GM12878 (cell line): ENCODE measurements at regions not wholly inside any gene's neighbourhood (a gene's known extent, or its start where the extent isn't known, plus 50 kb on each side); places are given as distances from the start of the nearest gene placed in this dataset.

Experiments
- ATAC-seq: fragments of 200-7000 bp; cut with Tn5 transposase; 3 replicates; pipeline ENCODE4 v1.9.1; 2020; ENCODE audit warnings: mild to moderate bottlenecking, moderate library complexity
- BruUV-seq: library from RNA; stranded (reverse); fragments of 400-500 nt; replicated peaks from 2 replicates; lab custom pipeline; 2021; lab: Mats Ljungman, UMichigan
- CTCF ChIA-PET: fragments of 300-600 bp; sonication (Branson Sonifier 250); formaldehyde crosslinking; extraction: SDS; loops from one replicate; lab custom pipeline; 2021; ENCODE audit warnings: inconsistent platforms; lab: Yijun Ruan, JAX
- POLR2A ChIA-PET: fragments of 350-600 bp; formaldehyde crosslinking; extraction: SDS; loops from one replicate; lab custom pipeline; 2021; ENCODE audit warnings: inconsistent platforms; lab: Charles Lee
- RAD21 ChIA-PET: fragments of 300-600 bp; sonication (Branson Sonifier 250); formaldehyde crosslinking; loops from one replicate; lab custom pipeline; 2023; ENCODE audit warnings: antibody characterized with exemption; ENCODE audit not compliant: unreplicated experiment; lab: Charles Lee
- SMC1A ChIA-PET: fragments of 300-600 bp; sonication (Branson Sonifier 250); formaldehyde crosslinking; loops from one replicate; lab custom pipeline; 2023; ENCODE audit not compliant: unreplicated experiment, uncharacterized antibody; lab: Charles Lee
- DNase-seq: peaks from one replicate; pipeline ENCODE4 v3.0.0-alpha.2; 2011; ENCODE audit warnings: low read depth, low spot score
- FAIRE-seq: peaks from 3 replicates; lab custom pipeline; 2011; peaks lifted over from hg19 to GRCh38; lab: Jason Lieb, UNC
- H2AFZ ChIP-seq: 2 replicates; pipeline ENCODE4 v1.6.0; 2011; ENCODE audit warnings: low read depth, low read length, control low read depth; ENCODE audit not compliant: control insufficient read depth
- H3K27ac ChIP-seq: 2 replicates; pipeline ENCODE4 v1.5.1; 2011; ENCODE audit warnings: control low read depth; ENCODE audit not compliant: control insufficient read depth, insufficient read depth
- H3K27me3 ChIP-seq, 2 experiments: replicated peaks in 1 of 2; 2 replicates each; pipeline versions ENCODE4 v1.6.0 to v1.6.1; 2011; ENCODE audit warnings: low read length in 1 of 2; ENCODE audit not compliant: control insufficient read depth in 2 of 2, insufficient read depth in 2 of 2
- H3K36me3 ChIP-seq, 2 experiments: 2 replicates each; pipeline ENCODE4 v1.5.1; 2011; ENCODE audit warnings: low read length in 1 of 2; ENCODE audit not compliant: control insufficient read depth in 2 of 2, insufficient read depth in 2 of 2
- H3K4me1 ChIP-seq: 2 replicates; pipeline ENCODE4 v1.6.1; 2011; ENCODE audit warnings: mild to moderate bottlenecking, low read length, moderate library complexity, mixed read lengths; ENCODE audit not compliant: control insufficient read depth, insufficient read depth
- H3K4me2 ChIP-seq: 2 replicates; pipeline ENCODE4 v1.6.0; 2011; ENCODE audit warnings: control low read depth; ENCODE audit not compliant: control insufficient read depth, insufficient read depth
- H3K4me3 ChIP-seq: fragments of 200-600 bp; sonication (generic); 2 replicates; pipeline ENCODE4 v1.5.1; 2016
- H3K79me2 ChIP-seq: 2 replicates; pipeline ENCODE4 v1.6.0; 2011; ENCODE audit warnings: low read length; ENCODE audit not compliant: control insufficient read depth, insufficient read depth
- H3K9ac ChIP-seq: 2 replicates; pipeline ENCODE4 v1.8.0; 2011; ENCODE audit warnings: low read length, control low read depth, mixed read lengths; ENCODE audit not compliant: control insufficient read depth, insufficient read depth
- H3K9me3 ChIP-seq: replicated peaks from 3 replicates; pipeline ENCODE4 v1.5.1; 2011; ENCODE audit warnings: mild to moderate bottlenecking, low read length; ENCODE audit not compliant: control insufficient read depth, insufficient read depth
- H4K20me1 ChIP-seq: 2 replicates; pipeline ENCODE4 v1.6.0; 2011; ENCODE audit not compliant: control insufficient read depth, insufficient read depth
- ASH2L ChIP-seq: fragments of 300-600, 200-600 bp; sonication (generic); IDR thresholded peaks from 2 replicates; pipeline ENCODE4 v1.6.1; 2017; ENCODE audit warnings: low read depth, mild to moderate bottlenecking, borderline replicate concordance
- ATF2 ChIP-seq: IDR thresholded peaks from 2 replicates; pipeline ENCODE4 v1.6.1; 2012; ENCODE audit warnings: low read length, inconsistent platforms
- CEBPB ChIP-seq, 2 experiments: fragments of 150-350 bp in 1 of 2; IDR thresholded peaks; 2 replicates each; pipeline ENCODE4 v1.6.1; 2012 to 2014; ENCODE audit warnings: low read depth in 2 of 2, low read length in 2 of 2, borderline replicate concordance in 1 of 2, inconsistent platforms in 1 of 2
- CEBPZ ChIP-seq: fragments of 150-350 bp; IDR thresholded peaks from 2 replicates; pipeline ENCODE4 v1.6.1; 2016; ENCODE audit warnings: low read depth, low read length
- CREB1 ChIP-seq: IDR thresholded peaks from 2 replicates; pipeline ENCODE4 v1.6.1; 2012; ENCODE audit warnings: low read depth, mild to moderate bottlenecking, inconsistent platforms
- E2F4 ChIP-seq: IDR thresholded peaks from 2 replicates; pipeline ENCODE4 v1.6.1; 2012; ENCODE audit warnings: low read depth, low read length, improper control_type of control experiment
- EED ChIP-seq: sonication (generic); IDR thresholded peaks from 2 replicates; pipeline ENCODE4 v1.6.1; 2016; ENCODE audit warnings: antibody characterized with exemption, low read depth
- GABPA ChIP-seq: IDR thresholded peaks from 2 replicates; pipeline ENCODE4 v1.6.1; 2014; ENCODE audit warnings: antibody characterized with exemption, low read depth, mild to moderate bottlenecking, inconsistent platforms
- KDM1A ChIP-seq: fragments of 200-600 bp; sonication (generic); IDR thresholded peaks from 2 replicates; pipeline ENCODE4 v1.6.1; 2016; ENCODE audit warnings: borderline replicate concordance
- MTA3 ChIP-seq: IDR thresholded peaks from 2 replicates; pipeline ENCODE4 v1.6.1; 2012; ENCODE audit warnings: low read length, inconsistent platforms, borderline replicate concordance
- NFYA ChIP-seq: IDR thresholded peaks from 2 replicates; pipeline ENCODE4 v1.6.1; 2011; ENCODE audit warnings: low read depth, mild to moderate bottlenecking, low read length, improper control_type of control experiment, borderline replicate concordance
- NR2C1 ChIP-seq: fragments of 450-650 bp; IDR thresholded peaks from 2 replicates; pipeline ENCODE4 v1.6.1; 2017; ENCODE audit warnings: antibody characterized with exemption, mild to moderate bottlenecking, moderate library complexity
- RUNX3 ChIP-seq: IDR thresholded peaks from 2 replicates; pipeline ENCODE4 v1.6.1; 2012; ENCODE audit warnings: low read length, inconsistent platforms
- SPI1 ChIP-seq: IDR thresholded peaks from 2 replicates; pipeline ENCODE4 v1.6.1; 2011; ENCODE audit warnings: low read depth, mild to moderate bottlenecking, low read length, moderate library complexity, borderline replicate concordance; ENCODE audit not compliant: insufficient read depth
- SREBF2 ChIP-seq: IDR thresholded peaks from 2 replicates; pipeline ENCODE4 v1.6.1; 2012; ENCODE audit warnings: mild to moderate bottlenecking, low read length
- ZNF207 ChIP-seq: fragments of 450-650 bp; IDR thresholded peaks from 2 replicates; pipeline ENCODE4 v1.6.1; 2014; ENCODE audit warnings: antibody characterized with exemption, mild to moderate bottlenecking, borderline replicate concordance
- ZSCAN29 ChIP-seq: fragments of 450-650 bp; IDR thresholded peaks from 2 replicates; pipeline ENCODE4 v1.6.1; 2017; ENCODE audit warnings: mild to moderate bottlenecking, moderate library complexity
- WGBS: methylation state at CpG from one replicate; pipeline ENCODE4 v1.1.6; 2016; ENCODE audit warnings: low lambda C conversion rate; ENCODE audit not compliant: insufficient replicate concordance, insufficient coverage; ENCODE audit errors: missing lambda C conversion rate; 5-methylcytosine and 5-hydroxymethylcytosine counted together
- in situ Hi-C: fragments of 300-500 bp; cut with MboI; formaldehyde crosslinking; loops from 9 replicates; pipeline ENCODE4 v1.14.3; 2018; ENCODE audit warnings: mixed read lengths
- intact Hi-C: fragments of 100-400 bp; cut with micrococcal nuclease; formaldehyde crosslinking; loops from one replicate; pipeline ENCODE4 v1.14.2; 2022; ENCODE audit not compliant: unreplicated experiment

DNA sequence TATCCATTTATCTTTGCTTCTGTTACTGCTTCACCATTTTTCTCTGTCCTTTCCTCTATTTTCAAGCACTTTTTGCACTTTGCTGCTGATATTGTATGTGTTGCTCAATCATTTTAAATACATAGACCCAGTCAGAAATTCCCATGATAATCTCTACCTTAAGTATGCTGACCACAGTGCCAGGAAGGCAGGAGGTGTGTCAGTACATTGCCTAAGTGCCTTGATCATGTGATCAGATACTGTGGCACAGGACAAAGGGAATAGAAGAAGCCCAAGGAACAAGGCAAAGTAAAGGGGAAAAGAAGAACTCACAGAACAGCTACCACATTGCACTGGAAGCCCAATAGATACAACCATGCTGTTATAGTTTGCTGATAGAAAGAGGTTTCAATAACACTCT, 53.7 kb upstream of the CD36 start (continued):
- no peak for TF ChIP-seq MTA3
- no peak for TF ChIP-seq GABPA

DNA sequence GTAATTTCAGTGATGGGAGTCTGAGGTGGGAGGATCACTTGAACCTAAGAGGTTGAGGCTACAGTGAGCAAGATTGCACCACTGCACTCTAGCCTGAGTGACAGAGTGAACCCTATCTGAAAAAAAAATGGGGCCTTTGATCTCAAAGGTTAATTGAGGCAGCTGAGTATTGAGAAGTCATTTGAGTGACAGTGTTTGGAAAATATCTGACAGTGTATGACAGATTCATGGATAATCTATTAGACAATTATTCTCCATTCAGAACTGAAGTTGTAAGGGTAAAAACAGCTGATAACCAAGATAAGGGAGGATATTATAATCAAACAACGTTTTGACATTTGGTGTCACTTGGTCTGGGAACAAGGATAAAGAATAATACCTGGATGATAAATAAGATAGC, 50.9 kb upstream of the CD36 start:
- in situ Hi-C loops = no loop called here
- ATAC-seq (no peak), FAIRE-seq (no peak), DNase-seq (no peak)
- 0% methylated on average over 1 of the region's 1 CpG for WGBS
- no peak overlapping the region for H3K27ac ChIP-seq
- RAD21 ChIA-PET = no interaction called here
- POLR2A ChIA-PET = no interaction called here
- no peak overlapping the region for H2AFZ ChIP-seq
- H3K4me2 ChIP-seq = no peak overlapping the region
- SMC1A ChIA-PET = interaction anchor here (0.8 kb wide), 1 partner anchor 55 kb away, joined by 3 read pairs; no protein-coding TSS in a partner anchor
- intact Hi-C loops = no loop called here
- H3K4me1 ChIP-seq = no peaks in the 10 kb centered on the region
- BruUV-seq = no TSS peak
- CTCF ChIA-PET = no interaction called here
- no peaks in the 10 kb centered on the region for H4K20me1 ChIP-seq
- no peaks in the 10 kb centered on the region for H3K79me2 ChIP-seq
- TF ChIP-seq MTA3 = no peak
- TF ChIP-seq CEBPZ = no peak
- TF ChIP-seq ZSCAN29 = no peak
- no peak for TF ChIP-seq NR2C1
- no peak for TF ChIP-seq CREB1
- TF ChIP-seq E2F4 = no peak
- no peak for TF ChIP-seq KDM1A
- TF ChIP-seq ZNF207 = no peak
- TF ChIP-seq SREBF2 = no peak
- TF ChIP-seq NFYA = no peak
- TF ChIP-seq ASH2L = no peak
- no peak for TF ChIP-seq SPI1
- TF ChIP-seq CEBPB (IDR thresholded peaks at IDR 0.05; ENCODE audit: borderline replicate concordance in 1 of 2, low read depth in 2 of 2, low read length in 2 of 2) = no peak
- no peak for TF ChIP-seq EED
- no peak for TF ChIP-seq ATF2
- no peak for TF ChIP-seq RUNX3
- H3K4me3 ChIP-seq = no peak overlapping the region
- H3K9ac ChIP-seq = no peak overlapping the region
- no peaks in the 10 kb centered on the region for H3K36me3 ChIP-seq
- H3K9me3 ChIP-seq = no peaks in the 10 kb centered on the region
- H3K27me3 ChIP-seq = no peaks in the 10 kb centered on the region
